HCT116 (cell line): ENCODE measurements at regions not wholly inside any gene's neighbourhood (a gene's known extent, or its start where the extent isn't known, plus 50 kb on each side); places are given as distances from the start of the nearest gene placed in this dataset.

Experiments
- ATAC-seq: fragments of 200-7000 bp; cut with Tn5 transposase; 2 replicates; pipeline ENCODE4 v1.9.1; 2020; ENCODE audit warnings: mild to moderate bottlenecking, moderate library complexity
- BruUV-seq: library from RNA; stranded (reverse); fragments of 400-500 nt; replicated peaks from 2 replicates; lab custom pipeline; 2021; lab: Mats Ljungman, UMichigan
- CTCF ChIA-PET: fragments of 300-600 bp; sonication (Branson Sonifier 250); formaldehyde crosslinking; loops from one replicate; lab custom pipeline; 2021; ENCODE audit warnings: antibody characterized with exemption; lab: Charles Lee
- POLR2A ChIA-PET: fragments of 300-600, 350-600 bp; sonication (Branson Sonifier 250); formaldehyde crosslinking; loops from one replicate; lab custom pipeline; 2021; ENCODE audit warnings: antibody characterized with exemption; lab: Charles Lee
- RAD21 ChIA-PET, 2 experiments: fragments of 300-600 bp; sonication (Branson Sonifier 250); formaldehyde crosslinking; loops; one replicate each; lab custom pipeline; 2023; ENCODE audit warnings: low total read pairs in 2 of 2; ENCODE audit not compliant: uncharacterized antibody in 2 of 2, unreplicated experiment in 2 of 2, low non-redundant PET in 1 of 2; lab: Charles Lee
- DNase-seq: peaks from one replicate; pipeline ENCODE4 v3.0.0-alpha.2; 2010; ENCODE audit warnings: low read depth, low spot score
- H2AFZ ChIP-seq: fragments of 200-600 bp; shearing (Covaris generic), sonication (generic); 2 replicates; pipeline ENCODE4 v1.6.1; 2017; ENCODE audit warnings: low read depth, mixed run types, mixed read lengths, antibody characterized with exemption, low read length; ENCODE audit not compliant: poor library complexity, severe bottlenecking
- H3K27ac ChIP-seq: 2 replicates; pipeline ENCODE4 v1.5.1; 2012; ENCODE audit warnings: low read depth, low read length
- H3K27me3 ChIP-seq: fragments of 200-600 bp; sonication (generic); 2 replicates; pipeline ENCODE4 v1.6.1; 2016; ENCODE audit warnings: mixed run types, low read length, mixed read lengths; ENCODE audit not compliant: insufficient read depth
- H3K36me3 ChIP-seq, 2 experiments: fragments of 200-500 bp in 1 of 2; fragments of 200-600 bp in 1 of 2; sonication (Bioruptor generic) in 1 of 2; sonication (generic) in 1 of 2; 2 replicates each; pipeline versions ENCODE4 v1.5.1 to v1.6.1; 2014 to 2016; ENCODE audit warnings: low read length in 2 of 2, inconsistent platforms in 1 of 2, mixed read lengths in 1 of 2, mixed run types in 1 of 2; ENCODE audit not compliant: insufficient read depth in 2 of 2, control insufficient read depth in 1 of 2
- H3K4me1 ChIP-seq, 2 experiments: fragments of 200-600 bp in 1 of 2; sonication (generic) in 1 of 2; 2 replicates each; pipeline versions ENCODE4 v1.5.1 to v1.6.1; 2012 to 2017; ENCODE audit warnings: low read length in 2 of 2, inconsistent platforms in 1 of 2, mild to moderate bottlenecking in 1 of 2, mixed read lengths in 1 of 2, mixed run types in 1 of 2, moderate library complexity in 1 of 2; ENCODE audit not compliant: insufficient read depth in 2 of 2, control insufficient read depth in 1 of 2
- H3K4me2 ChIP-seq: fragments of 200-600 bp; sonication (generic); 2 replicates; pipeline ENCODE4 v1.6.1; 2017; ENCODE audit warnings: mixed run types, low read length, mixed read lengths
- H3K4me3 ChIP-seq, 2 experiments: fragments of 200-600 bp in 1 of 2; sonication (generic) in 1 of 2; replicated peaks in 1 of 2; 2 replicates each; pipeline ENCODE4 v1.5.1; 2011 to 2016; ENCODE audit warnings: low read length in 2 of 2, control low read depth in 1 of 2, low read depth in 1 of 2, mild to moderate bottlenecking in 1 of 2, mixed read lengths in 1 of 2, mixed run types in 1 of 2
- H3K79me2 ChIP-seq: fragments of 200-600 bp; sonication (generic); 2 replicates; pipeline ENCODE4 v1.6.1; 2017; ENCODE audit warnings: mild to moderate bottlenecking, mixed run types, low read length, moderate library complexity, mixed read lengths; ENCODE audit not compliant: insufficient read depth
- H3K9ac ChIP-seq: fragments of 200-600 bp; sonication (generic); 2 replicates; pipeline ENCODE4 v1.6.1; 2016; ENCODE audit warnings: low read length, mixed read lengths
- H3K9me2 ChIP-seq: fragments of 200-600 bp; sonication (generic), shearing (Covaris generic); 2 replicates; pipeline ENCODE4 v1.6.1; 2017; ENCODE audit warnings: mixed run types, mild to moderate bottlenecking, moderate library complexity; ENCODE audit not compliant: insufficient read depth
- H3K9me3 ChIP-seq, 2 experiments: fragments of 200-500 bp in 1 of 2; fragments of 200-600 bp in 1 of 2; sonication (Bioruptor generic) in 1 of 2; sonication (generic) in 1 of 2; 2 replicates each; pipeline ENCODE4 v1.6.1; 2014 to 2017; ENCODE audit warnings: low read length in 2 of 2, mixed read lengths in 2 of 2, inconsistent platforms in 1 of 2, low read depth in 1 of 2, mild to moderate bottlenecking in 1 of 2, mixed run types in 1 of 2, moderate library complexity in 1 of 2; ENCODE audit not compliant: control insufficient read depth in 1 of 2, insufficient read depth in 1 of 2
- H4K20me1 ChIP-seq: fragments of 200-600 bp; sonication (generic), shearing (Covaris generic); 2 replicates; pipeline ENCODE4 v1.6.1; 2017; ENCODE audit warnings: mixed run types, mild to moderate bottlenecking, moderate library complexity; ENCODE audit not compliant: insufficient read depth
- CTCF ChIP-seq, 3 experiments: fragments of 200-600 bp in 1 of 3; sonication (generic) in 1 of 3; IDR thresholded peaks in 2 of 3; conservative IDR thresholded peaks in 1 of 3; 2 replicates each; pipeline ENCODE4 v1.5.1; 2012 to 2017; ENCODE audit warnings: low read depth in 2 of 3, low read length in 2 of 3, antibody characterized with exemption in 1 of 3, borderline replicate concordance in 1 of 3, control low read depth in 1 of 3, mild to moderate bottlenecking in 1 of 3, mixed read lengths in 1 of 3, mixed run types in 1 of 3, moderate library complexity in 1 of 3; ENCODE audit not compliant: insufficient read depth in 1 of 3
- EGR1 ChIP-seq: IDR thresholded peaks from 2 replicates; pipeline ENCODE4 v1.6.1; 2012; ENCODE audit warnings: low read depth
- EZH2 ChIP-seq: fragments of 200-600 bp; sonication (generic); IDR thresholded peaks from 2 replicates; pipeline ENCODE4 v1.6.1; 2017; ENCODE audit warnings: antibody characterized with exemption, mixed run types
- FOSL1 ChIP-seq: IDR thresholded peaks from 2 replicates; pipeline ENCODE4 v1.6.1; 2012; ENCODE audit warnings: low read depth
- JUND ChIP-seq: IDR thresholded peaks from 2 replicates; pipeline ENCODE4 v1.6.1; 2012
- POLR2A ChIP-seq: IDR thresholded peaks from 2 replicates; pipeline ENCODE4 v1.7.0; 2011; ENCODE audit warnings: borderline replicate concordance; ENCODE audit not compliant: insufficient read depth, insufficient read length; ENCODE audit errors: extremely low read depth
- POLR2AphosphoS5 ChIP-seq: IDR thresholded peaks from 2 replicates; pipeline ENCODE4 v1.6.1; 2011; ENCODE audit warnings: mild to moderate bottlenecking, low read depth, low read length, moderate library complexity
- SIN3A ChIP-seq: IDR thresholded peaks from 2 replicates; pipeline ENCODE4 v1.6.1; 2012; ENCODE audit warnings: low read depth
- SP1 ChIP-seq: IDR thresholded peaks from 2 replicates; pipeline ENCODE4 v1.6.1; 2012; ENCODE audit warnings: low read depth
- ZNF274 ChIP-seq: fragments of 200-500 bp; sonication (Bioruptor generic); IDR thresholded peaks from 2 replicates; pipeline ENCODE4 v1.6.1; 2014; ENCODE audit warnings: mild to moderate bottlenecking, low read depth, low read length, inconsistent platforms
- intact Hi-C: fragments of 100-400 bp; cut with micrococcal nuclease; formaldehyde crosslinking; loops from 2 replicates; pipeline ENCODE4 v1.10.0; 2022

DNA sequence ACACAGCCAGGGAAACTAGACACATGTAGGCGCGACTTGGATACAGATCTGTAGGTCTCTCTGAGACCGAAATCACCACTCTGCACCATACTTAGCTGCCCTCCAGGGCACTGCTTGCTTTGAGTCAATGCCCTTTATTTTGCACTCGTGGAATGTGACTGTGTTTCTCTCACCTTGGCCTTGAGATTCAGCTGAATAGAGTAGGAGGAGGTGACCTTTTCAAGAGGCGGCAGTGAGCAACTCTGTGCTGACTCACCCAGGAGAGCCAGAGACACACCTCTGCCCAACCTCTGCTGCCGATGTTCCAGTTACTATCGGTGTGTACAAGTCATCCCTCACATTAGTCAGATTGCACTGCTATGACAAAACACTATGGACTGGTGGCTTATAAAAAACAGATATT is 583.4 kb downstream of the VRK1 start:
- Histone ChIP-seq H4K20me1 (no peaks in the 10 kb centered on the region), H3K9ac (no peak overlapping the region), H3K27ac (no peak overlapping the region), H3K79me2 (no peaks in the 10 kb centered on the region), H3K36me3 (no peaks in the 10 kb centered on the region), H3K4me3 (no peak overlapping the region)
- POLR2A ChIA-PET: no interaction called here
- no peak for TF ChIP-seq SIN3A
- TF ChIP-seq ZNF274: no peak
- no peak for TF ChIP-seq POLR2AphosphoS5
- peak; percentile 25; the same call in 1 of the 2 replicates for TF ChIP-seq SP1
- no peak for TF ChIP-seq POLR2A
- no peak for TF ChIP-seq EGR1
- TF ChIP-seq CTCF (IDR thresholded peaks at IDR 0.05 in 2 of 3, conservative IDR thresholded peaks at IDR 0.05 in 1 of 3; ENCODE audit: borderline replicate concordance in 1 of 3, insufficient read depth in 1 of 3, low read depth in 2 of 3, low read length in 2 of 3): no peak
- peak; percentile 46; the same call in 1 of the 2 replicates for TF ChIP-seq JUND
- no peak for TF ChIP-seq EZH2
- TF ChIP-seq FOSL1: peak; percentile 55; the same call in 1 of the 2 replicates
- TF ChIP-seq, all 23 proteins: peak for 3
- intact Hi-C loops: no loop called here
- H3K27me3 ChIP-seq: peaks cover 13% of the 10 kb centered on the region; the same call in 1 of the 2 replicates
- H3K4me2 ChIP-seq: peak overlapping the region; percentile 37
- no TSS peak for BruUV-seq
- H3K9me2 ChIP-seq: no peaks in the 10 kb centered on the region
- DNase-seq (peak; percentile 43), ATAC-seq (peak; percentile 93)
- ChIA-PET CTCF (no interaction called here), RAD21 (no interaction called here)
- peaks cover 0 to 12% of the 10 kb centered on the region in 2 experiments; a peak in 3 of 4 replicates for H3K4me1 ChIP-seq
- H3K9me3 ChIP-seq: no peaks in the 10 kb centered on the region
- no peak overlapping the region for H2AFZ ChIP-seq
